Activated CD8-positive, alpha-beta memory T cell treated with anti-CD3 and anti-CD28 coated beads for 48 hours (primary cell): ENCODE measurements at regions not wholly inside any gene's neighbourhood (a gene's known extent, or its start where the extent isn't known, plus 50 kb on each side); places are given as distances from the start of the nearest gene placed in this dataset.

Source experiments
- DNase-seq, 3 experiments: peaks; one replicate each; pipeline ENCODE4 v3.0.0-alpha.2; 2020; ENCODE audit warnings: low read depth in 2 of 3, low spot score in 2 of 3

DNA sequence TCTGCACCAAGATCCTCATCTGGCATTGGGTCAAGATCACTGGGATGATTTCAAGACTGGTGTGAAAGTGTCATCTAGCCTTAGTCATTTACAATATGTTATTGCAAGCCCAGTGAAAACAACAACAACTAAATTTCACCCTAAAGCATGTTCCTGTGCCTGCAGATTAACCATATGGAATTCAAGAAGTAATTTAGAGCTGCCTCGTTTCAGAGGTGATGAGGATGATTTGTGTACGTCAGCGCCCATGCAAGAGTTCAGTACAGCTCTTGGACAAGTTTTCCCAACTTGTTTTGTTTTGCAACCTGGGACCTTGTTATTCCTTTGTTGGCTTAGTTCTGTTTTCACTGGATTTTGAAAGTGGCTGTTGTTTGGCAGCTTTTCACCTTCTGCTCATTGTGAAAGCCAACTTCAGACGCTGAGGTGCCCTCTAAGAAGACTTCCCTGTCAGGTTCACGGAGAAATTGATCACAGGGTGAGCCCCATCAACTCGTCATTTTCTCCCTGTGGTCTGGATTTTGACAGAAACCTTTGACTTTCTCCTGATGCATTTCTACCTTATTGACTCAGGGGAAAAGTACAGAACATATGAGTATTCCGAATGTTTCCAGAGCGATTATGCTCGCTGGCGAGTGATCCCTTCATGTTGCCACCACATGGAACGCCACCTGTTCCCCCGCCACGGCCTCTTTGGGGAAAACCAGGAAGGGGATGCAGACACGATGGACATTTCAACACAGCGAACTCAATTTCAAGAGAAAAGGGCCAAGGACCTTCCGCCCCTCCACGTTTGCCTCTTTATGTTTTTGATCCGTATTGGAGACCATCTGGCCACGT, 85.6 kb downstream of the FOXL1 start:
- no peak for DNase-seq

DNA sequence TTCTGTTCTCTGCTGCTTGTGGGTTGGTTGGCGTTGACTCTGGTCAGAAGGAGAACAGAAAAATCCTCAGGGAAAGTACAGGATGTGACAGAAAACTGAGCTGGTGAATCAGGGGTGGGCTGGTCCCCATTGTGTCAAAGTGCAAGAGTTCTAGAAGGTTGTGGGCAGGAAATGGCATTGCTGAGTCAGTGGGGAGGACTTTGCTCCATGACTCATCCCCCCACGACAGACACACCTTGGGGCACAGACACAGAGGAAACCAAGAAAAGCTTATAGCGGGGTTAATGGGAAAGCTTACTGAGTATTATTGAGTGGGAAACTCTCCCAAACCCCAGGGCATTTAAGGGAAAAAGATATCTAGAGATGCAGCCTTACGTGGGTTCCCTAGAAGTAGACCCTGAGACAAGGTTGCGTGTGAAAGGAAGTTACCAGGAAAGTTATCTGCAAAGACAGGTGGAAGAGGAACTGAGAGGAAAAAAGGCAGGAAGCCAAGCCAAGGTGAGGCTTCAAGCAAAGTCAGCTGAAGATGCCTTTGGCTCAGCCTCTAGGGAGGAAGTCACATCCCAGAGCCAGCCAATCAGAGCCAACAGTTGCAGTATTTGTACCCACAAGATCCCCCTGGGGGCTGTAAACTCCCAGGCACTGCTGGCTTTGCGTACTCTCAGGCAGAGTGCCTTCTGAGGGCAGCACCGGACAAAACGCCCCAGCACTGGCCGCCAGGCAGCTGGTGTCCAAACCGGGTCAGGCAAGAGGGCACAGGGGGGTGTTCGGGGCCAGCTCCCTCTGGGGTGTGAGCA, 86.4 kb downstream of the FOXL1 start:
- DNase-seq = peak; percentile 2 to 32 (median 32)

DNA sequence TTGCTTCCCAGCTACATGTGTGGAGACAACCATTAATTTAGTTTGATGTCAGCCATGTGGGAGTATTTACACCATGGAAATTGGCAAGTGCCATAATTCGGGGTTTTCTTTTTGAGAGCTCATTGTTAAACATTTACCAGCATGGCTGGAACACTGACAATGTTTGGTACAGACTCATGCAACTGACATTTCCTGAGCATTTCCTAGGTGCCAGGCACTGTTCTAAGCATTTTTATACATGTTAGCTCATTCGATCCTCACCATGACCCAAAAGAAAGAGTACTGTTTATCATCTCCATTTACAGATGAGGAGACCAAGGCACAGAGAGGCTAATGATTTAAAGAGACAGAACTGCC, 86.9 kb downstream of the FOXL1 start:
- no peak for DNase-seq

DNA sequence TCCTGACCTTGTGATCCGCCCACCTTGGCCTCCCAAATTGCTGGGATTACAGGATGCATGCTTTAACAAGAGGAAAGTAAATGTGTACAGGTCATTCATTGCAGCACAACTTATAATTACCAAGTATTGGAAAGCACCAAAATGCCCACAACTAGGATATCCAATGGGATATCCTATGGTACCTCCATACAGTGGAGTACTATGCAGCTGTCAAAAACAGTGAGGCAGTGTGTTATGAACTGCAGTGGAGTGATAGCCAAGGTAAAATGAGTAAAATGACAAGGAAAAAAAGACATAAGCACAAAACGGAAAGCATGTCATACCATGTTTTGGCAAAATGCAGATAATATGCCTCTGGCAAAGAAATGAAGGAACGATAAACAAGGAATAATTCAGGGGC, 87.6 kb downstream of the FOXL1 start:
- no peak for DNase-seq

DNA sequence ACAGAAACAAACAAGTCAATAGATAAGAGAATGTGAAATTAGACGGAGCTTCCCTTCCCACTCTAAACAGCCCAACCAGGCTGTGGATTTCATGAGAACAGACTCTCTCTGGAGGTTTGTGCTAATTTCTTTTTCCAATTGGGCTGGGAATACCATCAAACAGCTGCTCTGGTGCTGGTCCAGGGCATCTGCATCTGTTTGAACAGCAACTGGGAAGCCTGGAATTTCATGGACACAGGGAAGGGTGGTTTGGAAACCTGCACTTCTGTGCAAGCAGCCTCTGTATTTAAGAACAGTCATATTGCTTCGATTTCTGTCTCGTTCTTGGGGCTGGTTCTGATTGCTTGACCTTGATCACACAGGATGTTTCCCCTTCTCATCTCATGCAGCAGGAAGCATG, 88.7 kb downstream of the FOXL1 start:
- DNase-seq = no peak

DNA sequence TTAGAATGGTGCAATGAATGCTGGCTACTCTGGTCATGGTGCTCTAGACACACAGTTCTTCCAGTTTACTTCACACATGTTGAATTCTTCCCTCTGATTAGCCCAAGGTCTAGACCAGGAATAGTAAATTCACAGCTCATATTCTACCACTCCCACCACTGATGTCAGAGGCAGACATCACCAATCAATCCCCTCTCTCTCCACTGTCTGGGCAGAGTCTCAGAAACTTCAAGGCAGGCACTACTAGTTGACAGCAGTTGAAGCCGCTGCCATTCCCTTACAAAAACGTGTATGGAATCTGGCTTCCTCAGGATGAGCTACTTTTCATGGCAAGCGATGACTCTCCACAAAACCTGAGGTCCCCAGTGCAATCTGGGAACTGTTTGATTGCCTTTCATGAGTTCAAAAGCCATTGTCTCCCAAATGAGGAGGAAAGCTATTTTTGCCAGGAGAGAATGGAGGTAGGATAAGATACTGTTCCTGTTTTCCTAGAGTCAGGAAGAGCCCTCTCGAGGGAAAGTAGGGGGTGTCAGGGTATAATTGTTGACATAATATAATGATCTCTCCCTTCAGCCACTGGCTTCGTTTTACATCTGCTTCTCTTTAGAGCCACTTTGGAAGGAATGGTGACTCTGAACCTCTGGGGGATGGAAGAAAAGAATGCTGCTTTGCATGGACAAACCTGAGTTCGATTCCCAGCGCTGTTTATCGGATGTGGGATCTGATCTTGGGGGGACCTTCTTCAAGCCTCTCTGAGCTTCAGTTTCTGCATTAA, 90.0 kb downstream of the FOXL1 start:
- DNase-seq = no peak

DNA sequence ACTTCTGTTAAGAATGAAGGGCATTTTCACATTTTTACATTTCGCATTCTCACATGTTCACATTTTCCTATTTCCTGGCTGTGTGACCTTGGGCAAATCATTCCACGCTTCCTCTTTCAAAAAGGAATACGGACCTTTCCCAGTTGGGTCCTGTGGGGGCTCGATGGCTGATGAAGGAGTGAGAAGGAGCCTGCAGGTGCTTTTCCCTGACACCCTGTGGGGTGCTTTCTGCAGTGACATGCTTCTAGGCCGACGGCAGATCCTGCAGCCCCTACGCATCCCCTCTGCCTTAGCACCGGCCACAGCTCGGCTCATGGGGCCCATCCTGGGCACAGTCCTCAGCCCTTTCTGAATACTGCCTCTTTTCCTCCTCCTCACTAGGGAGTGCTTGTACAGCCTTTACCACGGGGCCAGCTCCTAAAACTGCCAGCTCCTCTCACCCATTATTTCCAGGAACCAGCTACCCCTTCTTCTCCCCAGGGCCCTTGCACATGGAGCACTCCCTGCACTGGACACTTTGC, 91.0 kb downstream of the FOXL1 start:
- DNase-seq = no peak

DNA sequence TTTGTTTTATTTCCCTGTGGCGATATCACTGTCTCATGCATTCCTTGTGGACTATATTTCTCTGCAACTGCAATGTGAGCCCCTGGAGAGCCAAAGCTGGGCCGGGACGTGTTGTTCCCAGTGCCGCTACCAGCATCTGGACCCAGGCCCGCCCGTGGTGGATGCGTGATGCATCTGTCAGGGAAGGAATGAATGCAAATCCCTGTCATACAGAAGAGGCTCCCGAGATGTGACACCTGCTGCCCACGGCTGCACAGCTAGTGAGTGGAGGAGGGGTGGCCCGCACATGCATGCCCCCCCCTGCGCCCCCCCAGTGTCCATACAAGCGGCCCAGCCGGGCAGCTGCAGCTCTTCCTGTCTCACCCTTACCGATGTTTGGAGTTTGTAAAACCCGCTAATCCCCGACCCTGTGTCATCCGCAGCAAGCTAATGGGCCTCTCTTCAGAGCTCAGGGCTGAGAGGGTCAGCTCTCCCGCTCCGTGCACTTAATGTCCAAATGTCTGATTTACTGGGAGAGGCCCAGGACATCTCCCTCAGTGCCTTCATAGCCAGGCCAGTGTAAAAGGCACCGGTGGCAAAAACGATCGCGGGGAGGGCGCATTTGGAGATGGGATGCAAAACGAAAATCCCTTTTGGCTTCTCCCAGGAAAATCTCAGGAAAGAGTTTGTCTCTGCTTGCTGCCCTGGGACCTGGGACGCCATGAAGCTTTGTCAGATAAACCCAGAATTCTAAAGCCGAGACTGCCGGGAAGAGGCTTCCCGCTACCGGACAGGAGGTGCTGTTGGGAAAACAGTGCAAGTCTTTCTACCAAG, 91.8 kb downstream of the FOXL1 start:
- no peak for DNase-seq

DNA sequence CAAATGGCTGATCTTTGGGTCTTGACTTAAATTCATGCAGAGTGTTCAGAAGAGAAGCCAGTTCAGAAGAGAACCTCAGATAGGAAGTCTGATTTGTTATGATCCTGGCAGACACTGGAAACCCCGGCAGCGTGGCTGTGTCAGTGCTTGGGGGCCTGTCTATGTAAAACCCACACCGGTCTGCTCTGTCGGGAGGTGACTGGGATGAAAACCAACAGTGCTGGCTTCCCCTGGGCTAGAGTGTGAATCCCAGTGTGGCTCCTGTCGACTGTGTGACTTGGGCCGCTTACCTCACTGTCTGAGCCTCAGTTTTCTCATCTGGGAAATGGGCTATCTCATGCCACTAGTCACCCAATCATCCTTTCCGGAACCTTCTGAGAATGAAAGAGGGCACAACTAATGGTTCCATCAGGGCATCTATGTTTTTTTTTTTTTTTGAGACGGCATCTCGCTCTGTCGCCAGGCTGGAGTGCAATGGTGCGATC, 92.4 kb downstream of the FOXL1 start:
- DNase-seq = no peak

DNA sequence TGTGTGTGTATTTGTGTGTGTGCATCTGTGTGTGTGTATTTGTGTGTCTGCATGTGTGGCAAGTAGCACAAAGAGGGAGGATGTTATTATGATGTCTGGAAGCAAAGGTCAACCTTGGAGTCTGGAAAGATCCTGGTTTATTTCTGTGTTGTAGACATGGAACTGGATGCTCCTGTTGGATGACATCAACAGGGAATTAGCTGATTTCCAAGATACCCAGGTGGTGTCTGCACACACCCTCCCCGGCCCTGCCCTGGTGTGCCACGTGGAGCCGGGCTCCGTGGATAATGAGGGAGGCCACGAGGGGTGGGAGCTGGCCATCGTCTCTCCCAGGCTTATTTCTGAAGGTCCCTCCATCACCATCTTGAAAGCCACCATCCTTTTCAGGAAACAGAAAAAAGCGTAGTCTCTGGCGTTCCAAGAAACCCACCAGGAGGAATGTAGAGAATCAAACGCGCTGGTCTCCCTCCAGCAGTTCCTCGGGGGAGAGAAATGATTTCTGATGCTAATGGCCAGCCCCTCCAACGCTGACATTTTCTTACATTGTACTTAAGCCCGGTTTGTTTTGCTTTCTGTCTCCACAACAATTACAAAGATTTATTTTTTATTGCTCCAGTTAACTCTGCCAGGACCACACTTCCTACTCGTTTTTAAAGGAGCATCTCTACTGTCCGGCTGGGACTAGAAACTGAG, 93.3 kb downstream of the FOXL1 start:
- DNase-seq = no peak

DNA sequence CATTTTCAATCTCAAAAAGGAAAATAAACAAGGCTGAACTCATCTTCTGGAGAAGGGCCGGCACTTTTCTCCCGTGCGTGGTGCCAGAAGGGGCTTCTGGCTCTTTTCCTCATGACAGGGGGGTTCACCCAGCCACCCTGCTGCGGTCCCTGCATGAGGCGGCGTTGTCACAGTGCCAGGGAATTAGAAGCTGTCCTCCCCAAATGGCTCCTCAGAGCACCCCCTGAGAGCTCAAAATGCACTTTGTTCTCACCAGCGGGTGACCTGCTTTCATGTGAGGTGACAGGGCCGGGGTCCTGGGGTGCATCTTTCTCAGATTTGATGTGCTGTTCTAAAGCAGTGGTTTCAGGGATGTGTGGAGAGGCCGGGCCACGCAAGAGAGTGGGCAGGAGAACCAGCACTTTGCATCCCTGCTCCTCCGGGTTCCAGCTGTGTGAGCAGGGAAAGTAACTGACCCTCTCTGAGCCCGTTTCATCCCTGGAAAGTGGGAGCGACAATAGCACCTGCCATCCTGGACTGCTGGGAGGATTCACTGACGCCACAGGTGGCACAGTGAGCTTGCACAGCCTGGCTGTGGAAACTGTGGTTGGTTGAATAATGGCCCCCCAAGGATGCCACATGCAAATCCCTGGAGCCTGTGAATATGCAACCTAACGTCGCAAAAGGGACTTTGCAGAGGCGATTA, 94.0 kb downstream of the FOXL1 start:
- no peak for DNase-seq

DNA sequence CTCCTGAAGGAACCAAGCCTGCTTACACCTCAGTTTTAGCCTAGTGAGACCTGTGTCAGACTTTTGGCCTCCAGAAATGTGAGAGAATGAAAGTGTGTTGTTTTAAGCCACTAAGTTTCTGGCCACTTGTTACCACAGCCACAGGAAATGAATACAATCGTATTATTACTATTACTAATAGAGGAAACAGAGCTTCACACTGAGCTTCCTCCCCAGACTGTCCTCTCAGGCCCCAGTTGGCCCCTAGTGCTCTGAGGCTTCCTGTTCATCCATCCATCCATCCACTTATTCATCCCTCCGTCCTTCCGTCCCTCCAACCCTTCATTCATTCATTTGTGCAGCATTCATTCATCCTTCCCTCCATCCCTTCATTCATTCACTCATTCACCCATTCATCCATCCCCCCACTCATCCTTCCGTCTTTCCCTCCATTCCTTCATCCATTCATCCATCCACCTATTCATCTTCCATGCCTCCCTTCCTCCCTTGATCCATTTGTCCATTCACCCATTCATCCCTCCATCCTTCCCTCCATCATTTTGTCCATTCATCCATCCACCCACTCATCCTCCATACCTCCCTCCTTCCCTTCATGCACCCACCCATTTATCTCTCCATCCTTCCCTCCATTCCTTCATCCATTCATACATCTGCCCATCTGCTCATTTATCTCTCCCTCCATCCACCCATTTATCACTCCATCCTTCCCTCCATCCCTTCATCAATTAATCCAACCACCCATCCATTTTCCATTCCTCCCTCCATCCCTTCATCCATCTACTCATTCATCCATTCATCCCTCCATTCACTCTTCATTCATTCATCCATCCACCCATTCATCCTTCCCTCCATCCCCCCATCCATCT, 95.0 kb downstream of the FOXL1 start:
- no peak for DNase-seq

DNA sequence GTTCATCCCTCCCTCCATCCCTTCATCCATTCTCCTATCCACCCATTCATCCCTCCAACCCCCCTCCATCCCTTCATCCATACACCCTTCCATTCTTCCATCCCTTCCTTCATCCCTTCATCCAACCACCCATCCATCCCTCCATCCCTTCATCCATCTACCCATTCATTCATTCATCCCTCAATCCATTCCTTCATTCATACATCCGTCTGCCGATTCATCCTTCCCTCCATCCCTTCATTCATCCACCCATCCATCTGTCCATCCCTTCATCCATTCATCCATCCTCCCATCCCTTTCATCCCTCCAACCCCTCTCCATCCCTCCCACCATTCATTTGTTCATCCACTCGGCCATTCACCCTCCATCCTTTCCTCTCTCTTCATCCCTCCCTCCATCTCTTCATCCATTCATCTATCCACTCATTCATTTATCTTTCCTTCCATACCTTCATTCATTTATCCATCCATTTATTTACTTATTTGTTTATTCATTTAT, 95.7 kb downstream of the FOXL1 start:
- DNase-seq = no peak

DNA sequence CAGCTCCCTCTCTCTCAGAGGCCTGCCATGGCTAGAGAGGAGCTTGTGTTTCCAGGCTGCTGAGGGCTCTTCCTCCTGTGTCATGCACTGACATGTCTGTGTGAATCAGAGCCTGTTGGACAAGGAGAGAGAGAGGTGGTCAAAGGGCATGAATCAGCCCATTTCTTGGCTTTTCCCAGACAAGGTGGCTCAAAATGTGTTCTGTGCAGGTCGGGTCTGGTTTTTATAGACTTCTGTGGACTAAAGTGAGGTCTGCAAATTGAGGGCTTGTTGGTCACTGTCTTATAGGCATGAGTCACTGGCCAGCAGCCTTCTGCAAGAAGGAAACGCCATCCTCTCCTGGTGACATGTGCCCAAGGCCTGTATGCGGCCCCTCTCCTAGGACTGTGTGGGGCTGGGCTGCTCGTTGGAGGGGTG, 97.9 kb downstream of the FOXL1 start:
- DNase-seq = no peak

DNA sequence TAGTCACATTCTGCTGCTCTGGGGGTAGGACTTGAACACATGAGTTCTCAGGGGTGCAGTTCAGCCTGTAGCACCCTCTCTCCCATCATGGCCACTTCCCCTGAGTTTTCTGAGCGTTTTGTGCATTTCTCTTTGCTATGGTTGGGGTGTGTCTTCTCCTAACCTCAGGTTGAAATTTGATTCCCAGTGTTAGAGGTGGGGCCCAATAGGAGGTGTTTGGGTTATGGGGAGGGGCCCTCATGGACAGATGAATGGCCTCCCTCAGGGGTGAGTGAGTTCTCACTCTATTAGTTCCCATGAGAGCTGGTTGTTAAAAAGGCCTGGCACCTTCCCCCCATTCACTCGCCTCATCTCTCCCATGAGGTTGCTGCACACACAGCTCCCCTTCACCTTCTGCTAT, 101.1 kb downstream of the FOXL1 start:
- no peak for DNase-seq

DNA sequence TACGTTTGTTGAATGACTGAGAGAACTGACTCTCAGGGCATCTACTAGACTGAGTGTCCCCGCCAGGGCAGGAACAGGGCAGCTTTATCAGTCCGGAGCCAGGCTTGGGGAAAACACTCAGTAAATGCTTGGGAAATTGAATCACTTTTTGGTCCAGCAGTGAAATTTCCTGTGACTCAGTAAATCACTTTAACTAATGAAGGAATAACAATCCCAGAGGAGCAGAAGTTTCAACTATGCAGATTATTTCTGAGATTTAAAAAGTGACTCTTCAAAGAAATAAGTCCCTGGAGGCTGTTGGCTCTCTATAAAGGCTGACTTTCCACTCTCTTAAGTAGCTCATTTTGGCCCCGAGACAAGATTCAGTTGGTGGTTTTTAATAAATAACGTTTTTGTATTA, 101.8 kb downstream of the FOXL1 start:
- no peak for DNase-seq

DNA sequence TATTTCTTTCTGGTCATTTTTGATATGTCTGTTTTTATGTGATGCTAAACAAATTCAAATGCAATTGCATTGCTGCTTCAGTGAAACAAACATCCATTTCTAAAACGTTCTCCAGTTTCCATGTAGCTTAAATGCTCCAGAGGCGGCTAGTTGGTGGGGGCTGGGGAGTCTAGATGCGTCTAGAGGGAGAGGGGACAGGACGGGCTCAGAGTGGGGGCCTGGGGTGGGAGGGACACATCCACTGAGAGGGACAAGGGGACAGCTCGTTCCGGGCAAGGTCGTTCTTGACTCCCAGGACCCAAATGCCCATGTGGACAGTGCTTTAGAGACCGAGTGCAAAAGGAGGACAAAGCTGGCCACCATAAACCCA, 102.3 kb downstream of the FOXL1 start:
- no peak for DNase-seq

DNA sequence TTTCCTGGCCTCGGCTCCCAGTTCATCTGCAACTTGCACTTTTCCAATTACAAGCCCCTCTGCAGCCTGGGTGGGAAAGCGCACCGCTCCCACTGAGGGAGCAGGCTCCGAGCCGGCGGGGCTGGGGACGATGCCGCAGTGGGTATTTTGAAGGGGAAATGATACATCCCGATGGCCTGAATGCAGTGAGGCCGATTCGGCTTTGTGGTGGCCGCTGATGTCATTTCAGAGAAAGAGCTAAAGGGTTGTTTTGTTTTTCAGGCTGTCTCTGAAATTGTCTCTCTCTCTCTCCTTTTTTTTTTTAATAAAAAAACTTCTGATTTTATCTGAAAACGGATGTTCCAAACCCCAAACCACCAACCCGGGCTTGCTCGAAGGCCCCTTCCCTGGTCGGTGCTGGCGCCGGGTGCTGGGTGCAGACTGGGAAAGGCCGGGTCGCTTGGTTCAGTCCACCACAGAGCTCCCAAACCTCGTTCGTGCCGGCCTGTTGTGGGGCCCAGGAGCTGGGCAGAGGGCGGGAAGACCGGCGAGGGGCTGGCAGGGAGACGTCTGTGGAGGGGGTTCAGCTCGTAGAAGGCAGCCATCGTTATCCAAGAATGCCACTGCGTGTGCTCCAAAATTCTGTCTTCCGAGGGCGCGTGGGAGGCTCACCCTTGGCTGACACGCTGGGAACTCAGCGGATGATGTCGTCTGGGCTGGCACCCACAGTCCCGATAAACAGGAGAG, 102.8 kb downstream of the FOXL1 start:
- no peak for DNase-seq
